HepG2 (cell line): ENCODE measurements at regions not wholly inside any gene's neighbourhood (a gene's known extent, or its start where the extent isn't known, plus 50 kb on each side); places are given as distances from the start of the nearest gene placed in this dataset.

Experiments used
- CTCF ChIP-seq: sonication (generic); formaldehyde crosslinking; IDR thresholded peaks from 2 replicates; pipeline ENCODE4 v1.5.0; 2020; ENCODE audit warnings: mild to moderate bottlenecking, missing genetic modification reagents, moderate library complexity
- HHEX ChIP-seq: IDR thresholded peaks from 2 replicates; pipeline ENCODE4 v1.6.1; 2016; ENCODE audit warnings: control low read depth
- MEIS1 ChIP-seq: sonication (generic); formaldehyde crosslinking; IDR thresholded peaks from 2 replicates; pipeline ENCODE4 v1.9.0; 2021; ENCODE audit warnings: mild to moderate bottlenecking, missing genetic modification reagents, moderate library complexity, borderline replicate concordance
- MLLT10 ChIP-seq: sonication (generic); formaldehyde crosslinking; IDR thresholded peaks from 2 replicates; pipeline ENCODE4 v1.4.0; 2020; ENCODE audit warnings: missing genetic modification reagents
- RAD21 ChIP-seq: fragments of 450-650 bp; formaldehyde crosslinking; IDR thresholded peaks from 2 replicates; pipeline ENCODE4 v1.5.0; 2020; ENCODE audit warnings: mild to moderate bottlenecking
- RBM39 ChIP-seq: fragments of 200-400 bp; formaldehyde crosslinking; IDR thresholded peaks from one replicate; pipeline ENCODE4 v1.6.1; 2018; ENCODE audit warnings: antibody characterized with exemption, mild to moderate bottlenecking, low read depth, low read length; ENCODE audit not compliant: poor library complexity, severe bottlenecking
- YEATS4 ChIP-seq: sonication (generic); formaldehyde crosslinking; IDR thresholded peaks from 2 replicates; pipeline ENCODE4 v1.4.0; 2020; ENCODE audit warnings: missing genetic modification reagents, borderline replicate concordance
- ZNF513 ChIP-seq: sonication (generic); formaldehyde crosslinking; conservative IDR thresholded peaks from 2 replicates; pipeline ENCODE4 v1.5.0; 2020; ENCODE audit warnings: missing genetic modification reagents

- TF ChIP-seq MLLT10 (CRISPR knock-in tag) (no peak), CTCF (no peak), HHEX (CRISPR knock-in tag) (no peak), ZNF513 (CRISPR knock-in tag) (no peak), RBM39 (no peak), YEATS4 (CRISPR knock-in tag) (no peak), RAD21 (CRISPR knock-in tag) (no peak), MEIS1 (no peak)
Observed at GRCh38 chr2:117056376-117056748, 758.1 kb upstream of the DDX18 start.
